ENCODE measurements at regions not wholly inside any gene's neighbourhood (a gene's known extent, or its start where the extent isn't known, plus 50 kb on each side); places are given as distances from the start of the nearest gene placed in this dataset.

DNA sequence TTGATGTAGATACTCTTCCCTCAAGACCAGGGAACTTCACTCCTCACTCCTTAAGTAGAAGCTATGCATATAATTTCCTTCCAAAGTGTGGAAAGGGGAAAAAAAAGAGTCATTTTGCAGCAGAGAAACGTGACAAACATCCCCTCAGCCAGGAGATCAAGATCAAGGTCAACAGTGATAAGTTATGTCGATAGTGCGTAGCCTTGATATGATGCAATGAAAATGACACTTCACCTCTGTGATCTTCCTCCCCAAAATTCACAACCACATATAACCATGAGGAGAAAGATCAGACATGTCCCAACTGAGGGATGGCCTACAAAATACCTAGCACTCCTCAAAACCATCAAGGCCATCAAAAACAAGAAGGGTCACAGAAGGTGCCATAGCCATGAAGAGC, 160.4 kb upstream of the MYLIP start:
- TF ChIP-seq, protein P1, sequence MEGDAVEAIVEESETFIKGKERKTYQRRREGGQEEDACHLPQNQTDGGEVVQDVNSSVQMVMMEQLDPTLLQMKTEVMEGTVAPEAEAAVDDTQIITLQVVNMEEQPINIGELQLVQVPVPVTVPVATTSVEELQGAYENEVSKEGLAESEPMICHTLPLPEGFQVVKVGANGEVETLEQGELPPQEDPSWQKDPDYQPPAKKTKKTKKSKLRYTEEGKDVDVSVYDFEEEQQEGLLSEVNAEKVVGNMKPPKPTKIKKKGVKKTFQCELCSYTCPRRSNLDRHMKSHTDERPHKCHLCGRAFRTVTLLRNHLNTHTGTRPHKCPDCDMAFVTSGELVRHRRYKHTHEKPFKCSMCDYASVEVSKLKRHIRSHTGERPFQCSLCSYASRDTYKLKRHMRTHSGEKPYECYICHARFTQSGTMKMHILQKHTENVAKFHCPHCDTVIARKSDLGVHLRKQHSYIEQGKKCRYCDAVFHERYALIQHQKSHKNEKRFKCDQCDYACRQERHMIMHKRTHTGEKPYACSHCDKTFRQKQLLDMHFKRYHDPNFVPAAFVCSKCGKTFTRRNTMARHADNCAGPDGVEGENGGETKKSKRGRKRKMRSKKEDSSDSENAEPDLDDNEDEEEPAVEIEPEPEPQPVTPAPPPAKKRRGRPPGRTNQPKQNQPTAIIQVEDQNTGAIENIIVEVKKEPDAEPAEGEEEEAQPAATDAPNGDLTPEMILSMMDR (IDR thresholded peaks at IDR 0.05; ENCODE audit: low read depth, low read length) = no peak
- no peak overlapping the region for H3K4me3 ChIP-seq (ENCODE audit: low read depth, low read length)

DNA sequence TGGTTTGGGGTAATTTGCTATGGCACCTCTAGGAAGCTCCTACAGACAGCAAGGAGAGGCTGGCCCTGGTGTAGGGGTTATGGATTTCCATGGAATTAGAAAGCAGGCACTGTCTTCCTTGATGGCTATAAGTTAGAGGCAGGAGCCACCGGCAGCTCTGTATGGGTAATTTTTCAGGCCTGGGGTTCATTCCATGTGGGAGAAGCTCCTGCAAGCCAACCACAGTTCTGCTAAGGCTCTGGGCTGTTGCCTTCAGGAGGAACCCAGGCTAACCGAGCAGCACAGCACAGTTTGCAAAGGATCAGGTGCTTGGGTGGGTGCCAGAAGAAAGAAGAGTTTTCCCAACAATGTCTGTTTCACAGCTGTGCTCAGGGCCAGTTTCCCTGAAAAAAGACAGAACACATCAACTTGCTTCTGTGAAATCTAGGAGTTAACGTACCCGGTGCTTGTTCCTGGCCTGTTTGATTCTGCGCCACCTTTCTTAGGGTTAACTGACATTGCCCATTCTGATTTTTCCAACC, 162.8 kb upstream of the MYLIP start:
- H3K4me3 ChIP-seq (ENCODE audit: low read depth, low read length) = no peak overlapping the region
- TF ChIP-seq, protein P1 (IDR thresholded peaks at IDR 0.05; ENCODE audit: low read depth, low read length) = no peak

DNA sequence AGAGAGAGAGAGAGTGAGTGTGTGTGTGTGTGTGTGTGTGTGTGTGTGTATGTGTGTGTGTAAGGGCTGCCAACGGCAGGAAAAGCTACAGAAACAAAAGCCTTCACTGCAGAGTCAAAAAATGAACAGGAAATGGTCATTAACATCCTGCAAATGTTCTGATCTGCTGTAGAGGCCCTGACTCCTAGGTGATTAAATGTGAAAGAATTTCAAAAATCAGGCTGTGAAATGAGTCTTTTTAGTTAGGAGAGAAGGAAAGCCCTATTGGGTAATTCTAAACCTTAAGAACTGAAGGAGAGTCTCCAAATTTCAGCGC, 166.5 kb upstream of the MYLIP start:
- no peak overlapping the region for H3K4me3 ChIP-seq (ENCODE audit: low read depth, low read length)
- TF ChIP-seq, protein P1 (IDR thresholded peaks at IDR 0.05; ENCODE audit: low read depth, low read length) = no peak

DNA sequence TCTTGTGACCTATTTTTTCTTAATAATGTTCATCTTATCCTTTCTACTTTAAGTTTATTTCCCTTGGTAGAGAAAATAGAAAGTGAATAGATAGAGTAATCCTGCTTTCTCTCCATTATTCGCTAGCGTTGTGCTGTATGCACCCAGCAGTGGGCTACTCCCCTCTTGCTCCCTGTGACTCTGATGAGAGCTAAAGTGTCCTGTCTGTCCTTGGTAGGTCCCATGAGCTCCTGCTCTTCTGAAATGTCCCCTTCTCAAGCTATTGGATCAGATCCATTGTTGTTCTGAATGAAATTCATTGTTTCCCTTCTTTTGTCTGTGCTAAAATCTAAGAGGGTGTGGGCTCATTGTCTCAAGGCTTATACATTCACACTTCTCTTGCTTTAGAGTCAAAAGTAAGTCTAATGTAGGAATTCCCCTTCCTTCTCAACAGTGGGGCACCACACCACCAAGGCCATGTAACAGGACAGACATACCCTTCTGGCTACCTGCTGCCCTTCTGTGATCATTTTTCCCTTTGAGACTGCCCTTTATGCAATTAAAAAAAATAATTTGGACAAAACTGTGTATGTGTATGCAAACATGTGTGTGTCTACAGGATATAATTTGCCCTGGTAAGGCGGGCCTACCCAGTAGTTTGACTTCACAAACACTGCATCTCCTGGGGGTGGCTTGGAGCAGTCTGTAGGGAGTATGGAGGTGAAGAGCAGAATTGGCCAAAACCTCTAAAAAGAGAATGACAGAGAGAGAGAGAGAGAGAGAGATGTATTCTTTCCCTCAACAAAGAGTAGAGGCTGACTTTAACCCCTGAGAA, 167.0 kb upstream of the MYLIP start:
- H3K4me3 ChIP-seq (ENCODE audit: low read depth, low read length) = no peak overlapping the region
- TF ChIP-seq, protein P1 (IDR thresholded peaks at IDR 0.05; ENCODE audit: low read depth, low read length) = no peak

DNA sequence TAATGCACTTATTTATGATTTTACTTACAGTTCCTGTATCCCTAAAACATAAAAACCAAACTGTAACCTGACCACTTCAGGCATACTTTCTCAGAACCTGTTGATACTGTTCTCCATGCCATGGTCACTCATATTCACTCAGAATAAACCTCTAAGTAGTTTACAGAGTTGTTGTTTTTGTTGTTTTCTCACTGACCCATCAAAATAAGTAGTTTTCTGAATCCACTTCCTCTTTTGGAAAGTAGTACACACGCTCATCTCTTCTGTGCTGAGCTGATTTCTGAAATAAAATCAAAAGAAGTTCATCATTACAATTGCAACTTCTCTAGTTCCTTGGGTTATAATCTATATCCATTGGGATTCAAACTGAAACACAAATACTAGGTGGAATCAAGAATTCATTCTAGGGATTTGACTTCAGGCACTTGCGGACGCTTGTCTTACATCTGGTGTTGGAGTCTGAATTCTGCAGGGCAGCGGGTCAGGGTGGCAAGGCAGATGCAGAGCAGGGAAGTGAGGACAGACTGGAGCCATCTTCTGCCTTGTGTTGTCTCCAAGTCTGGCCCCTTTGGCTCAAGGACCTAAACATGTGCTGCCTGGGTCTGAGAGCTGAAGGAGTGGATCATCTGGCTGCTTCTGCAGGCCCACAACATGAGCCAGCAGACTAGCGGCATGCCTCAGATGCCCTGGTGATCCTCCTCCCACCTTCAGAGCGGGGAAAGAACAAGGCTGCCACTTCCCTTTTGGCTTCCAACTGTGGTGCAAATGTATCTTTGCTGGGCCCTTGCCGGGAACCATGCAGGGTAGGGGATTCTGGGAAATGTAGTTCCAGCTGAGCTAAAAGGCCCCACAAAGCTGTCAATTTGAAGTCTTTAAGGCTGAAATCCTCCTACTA, 167.9 kb upstream of the MYLIP start:
- H3K4me3 ChIP-seq (ENCODE audit: low read depth, low read length) = no peak overlapping the region
- TF ChIP-seq, protein P1 (IDR thresholded peaks at IDR 0.05; ENCODE audit: low read depth, low read length) = no peak

DNA sequence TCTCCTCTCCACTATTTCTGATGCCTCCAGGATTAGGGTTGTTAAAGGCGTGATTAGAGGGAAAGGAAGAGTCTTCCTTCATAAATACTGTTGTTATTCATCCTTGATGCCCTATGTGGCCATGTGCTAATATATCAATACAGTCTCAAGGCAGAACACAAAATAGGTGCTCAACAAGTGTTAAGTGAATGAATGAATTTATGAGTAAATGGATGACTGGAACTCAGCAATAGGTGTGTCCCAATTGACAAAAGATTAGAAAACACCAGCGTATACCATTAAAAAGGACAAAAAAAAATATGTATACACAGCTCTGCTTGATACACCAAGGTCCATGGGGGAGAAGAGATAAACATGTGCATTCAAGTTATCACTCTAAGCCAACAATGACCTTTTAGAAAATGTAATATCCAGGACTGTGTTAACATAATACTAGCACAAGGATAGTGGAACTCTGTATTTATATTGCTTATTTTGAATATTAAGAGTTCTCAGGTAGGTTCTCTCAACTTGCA, 171.2 kb upstream of the MYLIP start:
- TF ChIP-seq, protein P1 (IDR thresholded peaks at IDR 0.05; ENCODE audit: low read depth, low read length) = no peak

More for the DNA sequence above, 171.2 kb upstream of the MYLIP start:
- H3K4me3 ChIP-seq (ENCODE audit: low read depth, low read length) = no peak overlapping the region

All from WI38 (cell line).